Heart right ventricle (tissue), 16 donors: ENCODE measurements at regions not wholly inside any gene's neighbourhood (a gene's known extent, or its start where the extent isn't known, plus 50 kb on each side); places are given as distances from the start of the nearest gene placed in this dataset.

ENCODE experiments used
- ATAC-seq, 8 donors: fragments of 200-7000 bp; cut with Tn5 transposase; one replicate each; pipeline ENCODE4 v1.9.1; 2020; ENCODE audit warnings: mild to moderate bottlenecking in 8 of 8, moderate library complexity in 8 of 8, moderate number of reproducible peaks in 1 of 8
- DNase-seq, 2 donors: peaks; one replicate each; pipeline ENCODE4 v3.0.0-alpha.2; 2020
- H3K27ac ChIP-seq, 10 donors: fragments of 200-600 bp; sonication (generic) in 2 of 10; one replicate each; pipeline versions ENCODE4 v1.5.0 to v1.8.0; 2020 to 2022; ENCODE audit warnings: mild to moderate bottlenecking in 3 of 10
- H3K27me3 ChIP-seq, 7 donors: fragments of 200-600 bp; one replicate each; pipeline ENCODE4 v1.8.0; 2021 to 2022; ENCODE audit warnings: mild to moderate bottlenecking in 2 of 7
- H3K36me3 ChIP-seq, 9 donors: fragments of 200-600 bp; sonication (generic) in 1 of 9; one replicate each; pipeline versions ENCODE4 v1.5.0 to v1.8.0; 2020 to 2022; ENCODE audit warnings: mild to moderate bottlenecking in 2 of 9
- H3K4me1 ChIP-seq, 9 donors: fragments of 200-600 bp; sonication (generic) in 1 of 9; one replicate each; pipeline versions ENCODE4 v1.5.0 to v1.8.0; 2020 to 2022; ENCODE audit warnings: mild to moderate bottlenecking in 4 of 9
- H3K4me3 ChIP-seq, 10 donors: fragments of 200-600 bp; sonication (generic) in 2 of 10; one replicate each; pipeline versions ENCODE4 v1.5.0 to v1.8.0; 2020 to 2022; ENCODE audit warnings: mild to moderate bottlenecking in 7 of 10, moderate library complexity in 2 of 10
- H3K9me3 ChIP-seq, 11 donors: fragments of 200-600 bp in 10 of 11; sonication (generic) in 2 of 11; one replicate each; pipeline versions ENCODE4 v1.5.0 to v1.8.0; 2013 to 2022; ENCODE audit warnings: mild to moderate bottlenecking in 2 of 11, control low read depth in 1 of 11, moderate library complexity in 1 of 11
- CTCF ChIP-seq, 9 donors: fragments of 200-600 bp; sonication (generic) in 2 of 9; IDR thresholded peaks; one replicate each; pipeline versions ENCODE4 v1.5.0 to v1.8.0; 2021 to 2022; ENCODE audit warnings: antibody characterized with exemption in 9 of 9, mild to moderate bottlenecking in 5 of 9, moderate library complexity in 1 of 9
- WGBS, 2 donors: extraction: QIAGEN DNeasy Blood & Tissue Kit; methylation state at CpG; one replicate each; pipeline ENCODE4 v1.1.7; 2013; ENCODE audit warnings: inconsistent platforms in 1 of 2; 5-methylcytosine and 5-hydroxymethylcytosine counted together
- intact Hi-C, 10 donors: fragments of 100-400 bp; cut with DNase I; formaldehyde crosslinking; loops; one replicate each; pipeline versions ENCODE4 v1.11.1 to v1.14.2; 2022
- donor health status: Arrhythmogenic right ventricular cardiomyopathy.
- donor health status: ischemic (EF 13 %, LVEDD 7.1; RV severe dilation, severe dysfunction).
- donor health status: healthy with polysubstance abuse.
- donor health status: DM: no; HTN: yes; CAD: no.
- donor health status: DM: no; HTN: no; CAD: no.
- donor health status: ischemic (EF 25% LVEDD 6.9; RV normal size, moderate dysfunction).
- donor health status: ischemic (EF 25% LVEDD 5.7; RV mildly dilated, moderate dysfunction).
- donor health status: healthy.
- donor health status: DM: yes; HTN: yes; CAD: no.
- donor health status: Ischemic cardiomyopathy.
- donor health status: ischemic (EF 35%, LVEDD 5.7; RV mildly dilated, moderate dysfunction).
- donor health status: nonischemic (EF 11% LVEDD 7.7; RV severe dilation, severe dysfunction).
- donor health status: DM: yes; HTN: yes; CAD: no.
- donor health status: PGD.
- donor health status: ischemic (EF 29% LVEDD 5.4; RV normal size, mild dysfunction).
- donor health status: nonischemic (EF 23%, LVEDD 6.1; RV moderate dilation, normal function).

- WGBS, 2 donors, result 75 to 78% methylated on average over 2 of the region's 2 CpGs
These were observed 483.6 kb downstream of the FAM181B start for GRCh38 chr11:82250047-82250446.

GRCh38 chr11:82246926-82247325 lies 486.7 kb downstream of the FAM181B start:
- no peaks in the 10 kb centered on the region for H3K4me1 ChIP-seq
- no peak overlapping the region for H3K4me3 ChIP-seq
- H3K27ac ChIP-seq, result no peak overlapping the region
- DNase-seq (no peak), ATAC-seq (no peak)
- no peaks in the 10 kb centered on the region for H3K36me3 ChIP-seq
- H3K9me3 ChIP-seq, result peaks cover 0 to 5% (median 0%) of the 10 kb centered on the region in 11 donors
- TF ChIP-seq CTCF (IDR thresholded peaks at IDR 0.05), result no peak
- H3K27me3 ChIP-seq, result no peaks in the 10 kb centered on the region
- intact Hi-C loops, result no loop called here

More at GRCh38 chr11:82250047-82250446, 483.6 kb downstream of the FAM181B start:
- intact Hi-C loops, result no loop called here
- Histone ChIP-seq H3K9me3 (no peaks in the 10 kb centered on the region), H3K27ac (no peak overlapping the region), H3K27me3 (no peaks in the 10 kb centered on the region), H3K36me3 (no peaks in the 10 kb centered on the region), H3K4me3 (no peak overlapping the region), H3K4me1 (no peaks in the 10 kb centered on the region)
- no peak for DNase-seq
- no peak for TF ChIP-seq CTCF (IDR thresholded peaks at IDR 0.05)
- no peak for ATAC-seq

DNA sequence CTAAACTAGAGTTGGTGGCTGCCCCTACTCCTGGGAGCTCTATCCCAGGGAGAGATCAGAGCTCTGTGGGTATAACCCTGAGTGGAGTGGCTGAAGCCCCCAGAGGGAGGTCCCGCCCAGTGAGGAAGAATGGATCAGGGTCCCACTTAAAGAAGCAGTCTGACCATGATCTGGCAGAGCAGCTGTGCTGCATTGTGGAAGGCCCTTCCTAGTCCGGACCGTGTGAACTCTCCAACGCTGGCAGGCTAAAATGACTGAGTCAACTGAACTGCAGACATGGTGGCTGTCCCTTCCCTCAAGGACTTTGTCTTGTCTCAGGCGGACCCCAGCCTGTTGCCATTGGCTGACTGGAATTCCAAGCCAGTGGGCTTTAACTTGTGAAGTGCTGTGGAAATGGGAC lies 494.2 kb downstream of the FAM181B start:
- Histone ChIP-seq H3K27me3 (no peaks in the 10 kb centered on the region), H3K27ac (no peak overlapping the region), H3K4me1 (no peaks in the 10 kb centered on the region), H3K9me3 (peaks cover 0 to 18% (median 0%) of the 10 kb centered on the region in 11 donors), H3K36me3 (no peaks in the 10 kb centered on the region), H3K4me3 (no peak overlapping the region)
- WGBS, 2 donors, result 88 to 92% methylated on average over 5 of the region's 5 CpGs
- DNase-seq (no peak), ATAC-seq (no peak)
- no peak for TF ChIP-seq CTCF (IDR thresholded peaks at IDR 0.05)
- intact Hi-C loops, result no loop called here

GRCh38 chr11:82234256-82234655 lies 499.4 kb downstream of the FAM181B start:
- Histone ChIP-seq H3K4me1 (no peaks in the 10 kb centered on the region), H3K27me3 (no peaks in the 10 kb centered on the region), H3K4me3 (no peak overlapping the region), H3K36me3 (no peaks in the 10 kb centered on the region), H3K27ac (no peak overlapping the region), H3K9me3 (peaks cover 0 to 12% (median 0%) of the 10 kb centered on the region in 11 donors)
- DNase-seq (no peak), ATAC-seq (no peak)
- WGBS, 2 donors, result 14 to 34% methylated on average over 1 of the region's 1 CpG
- no peak for TF ChIP-seq CTCF (IDR thresholded peaks at IDR 0.05)
- intact Hi-C loops, result no loop called here

- Histone ChIP-seq H3K27ac (no peak overlapping the region), H3K4me1 (no peaks in the 10 kb centered on the region), H3K4me3 (no peak overlapping the region), H3K27me3 (no peaks in the 10 kb centered on the region), H3K36me3 (no peaks in the 10 kb centered on the region), H3K9me3 (peaks cover 0 to 7% (median 0%) of the 10 kb centered on the region in 11 donors)
- no peak for ATAC-seq
- 85 to 86% methylated on average over 1 of the region's 1 CpG for WGBS, 2 donors
- no peak for DNase-seq
- no peak for TF ChIP-seq CTCF (IDR thresholded peaks at IDR 0.05)
- intact Hi-C loops, result no loop called here
These were observed 500.5 kb downstream of the FAM181B start for GRCh38 chr11:82233201-82233600.
